SK-N-SH treated with all-trans-retinoic acid at 6 μM for 48 hours (cell line): ENCODE measurements at regions not wholly inside any gene's neighbourhood (a gene's known extent, or its start where the extent isn't known, plus 50 kb on each side); places are given as distances from the start of the nearest gene placed in this dataset.
A peak's percentile ranks its signal among the peaks of the same experiment; 100 is the strongest.

Experiments
- ATAC-seq: fragments of 200-7000 bp; cut with Tn5 transposase; 3 replicates; pipeline ENCODE4 v1.9.1; 2020; ENCODE audit warnings: mild to moderate bottlenecking, moderate library complexity
- ARNTL ChIP-seq: fragments of 450-650 bp; formaldehyde crosslinking; IDR thresholded peaks from 2 replicates; pipeline ENCODE4 v1.5.0; 2020; ENCODE audit warnings: low read depth, mild to moderate bottlenecking, moderate library complexity, borderline replicate concordance
- BACH2 ChIP-seq: fragments of 250-450 bp; sonication (Bioruptor Pico); IDR thresholded peaks from 2 replicates; pipeline ENCODE4 v1.9.0; 2021; ENCODE audit warnings: mild to moderate bottlenecking, borderline replicate concordance
- CSDC2 ChIP-seq: fragments of 250-450 bp; sonication (Bioruptor Pico); IDR thresholded peaks from 2 replicates; pipeline ENCODE4 v1.5.0; 2020; ENCODE audit warnings: mild to moderate bottlenecking, moderate library complexity
- GLIS3 ChIP-seq: fragments of 250-450 bp; sonication (Bioruptor Pico); IDR thresholded peaks from 2 replicates; pipeline ENCODE4 v1.5.0; 2020; ENCODE audit warnings: mild to moderate bottlenecking, moderate library complexity
- ISL1 ChIP-seq: fragments of 250-450 bp; sonication (Bioruptor Pico); IDR thresholded peaks from 2 replicates; pipeline ENCODE4 v2.1.2; 2022; ENCODE audit warnings: mild to moderate bottlenecking, moderate library complexity
- OSR1 ChIP-seq: fragments of 250-450 bp; sonication (Bioruptor Pico); IDR thresholded peaks from 2 replicates; pipeline ENCODE4 v1.8.0; 2022; ENCODE audit warnings: moderate library complexity, mild to moderate bottlenecking, inconsistent platforms
- POU6F1 ChIP-seq: fragments of 250-450 bp; sonication (Bioruptor Pico); IDR thresholded peaks from 2 replicates; pipeline ENCODE4 v1.8.0; 2021; ENCODE audit warnings: low read depth, mild to moderate bottlenecking, moderate library complexity, borderline replicate concordance
- PPARA ChIP-seq: fragments of 250-450 bp; sonication (Bioruptor Pico); IDR thresholded peaks from 2 replicates; pipeline ENCODE4 v1.5.0; 2020; ENCODE audit warnings: mild to moderate bottlenecking, borderline replicate concordance
- RARB ChIP-seq: fragments of 250-450 bp; sonication (Bioruptor Pico); IDR thresholded peaks from 2 replicates; pipeline ENCODE4 v1.8.0; 2021; ENCODE audit warnings: mild to moderate bottlenecking, moderate library complexity
- SNAI2 ChIP-seq: fragments of 250-450 bp; sonication (Bioruptor Pico); IDR thresholded peaks from 2 replicates; pipeline ENCODE4 v1.5.0; 2020; ENCODE audit warnings: mild to moderate bottlenecking, moderate library complexity
- TCF4 ChIP-seq: fragments of 250-450 bp; sonication (Bioruptor Pico); IDR thresholded peaks from 2 replicates; pipeline ENCODE4 v1.8.0; 2021; ENCODE audit warnings: mild to moderate bottlenecking, moderate library complexity, borderline replicate concordance
- TOX ChIP-seq: fragments of 250-450 bp; sonication (Bioruptor Pico); IDR thresholded peaks from 2 replicates; pipeline ENCODE4 v1.8.0; 2021; ENCODE audit warnings: mild to moderate bottlenecking, moderate library complexity, borderline replicate concordance
- TSHZ2 ChIP-seq: fragments of 250-450 bp; sonication (Bioruptor Pico); IDR thresholded peaks from 2 replicates; pipeline ENCODE4 v1.5.0; 2020; ENCODE audit warnings: mild to moderate bottlenecking, moderate library complexity
- ZC3H10 ChIP-seq: fragments of 250-450 bp; sonication (Bioruptor Pico); IDR thresholded peaks from 2 replicates; pipeline ENCODE4 v1.5.1; 2021; ENCODE audit warnings: mild to moderate bottlenecking, moderate library complexity
- ZFP3 ChIP-seq: fragments of 250-450 bp; sonication (Bioruptor Pico); IDR thresholded peaks from 2 replicates; pipeline ENCODE4 v1.5.0; 2020; ENCODE audit warnings: mild to moderate bottlenecking, moderate library complexity
- ZFP30 ChIP-seq: fragments of 450-650 bp; formaldehyde crosslinking; IDR thresholded peaks from 2 replicates; pipeline ENCODE4 v1.5.0; 2022; ENCODE audit warnings: mild to moderate bottlenecking, moderate library complexity
- ZNF565 ChIP-seq: fragments of 450-650 bp; formaldehyde crosslinking; conservative IDR thresholded peaks from 2 replicates; pipeline ENCODE4 v1.5.0; 2020; ENCODE audit warnings: low read depth, mild to moderate bottlenecking, moderate library complexity
- ZNF70 ChIP-seq: fragments of 450-650 bp; formaldehyde crosslinking; IDR thresholded peaks from 2 replicates; pipeline ENCODE4 v1.5.0; 2020; ENCODE audit warnings: mild to moderate bottlenecking, moderate library complexity
- ZNF8 ChIP-seq: fragments of 450-650 bp; formaldehyde crosslinking; IDR thresholded peaks from 2 replicates; pipeline ENCODE4 v1.5.0; 2020; ENCODE audit warnings: mild to moderate bottlenecking, moderate library complexity
- TF ChIP-seq, protein P1 (sequence below): fragments of 250-450 bp; sonication (Bioruptor Pico); IDR thresholded peaks from 2 replicates; pipeline ENCODE4 v1.8.0; 2020; ENCODE audit warnings: mild to moderate bottlenecking, moderate library complexity, borderline replicate concordance
- TF ChIP-seq, protein P2 (sequence below): fragments of 250-450 bp; sonication (Bioruptor Pico); IDR thresholded peaks from 2 replicates; pipeline ENCODE4 v1.5.1; 2020; ENCODE audit warnings: low read depth, mild to moderate bottlenecking, moderate library complexity

GRCh38 chr12:77727442-77728001 lies 103.2 kb upstream of the NAV3 start (continued):
- TF ChIP-seq, protein P1, sequence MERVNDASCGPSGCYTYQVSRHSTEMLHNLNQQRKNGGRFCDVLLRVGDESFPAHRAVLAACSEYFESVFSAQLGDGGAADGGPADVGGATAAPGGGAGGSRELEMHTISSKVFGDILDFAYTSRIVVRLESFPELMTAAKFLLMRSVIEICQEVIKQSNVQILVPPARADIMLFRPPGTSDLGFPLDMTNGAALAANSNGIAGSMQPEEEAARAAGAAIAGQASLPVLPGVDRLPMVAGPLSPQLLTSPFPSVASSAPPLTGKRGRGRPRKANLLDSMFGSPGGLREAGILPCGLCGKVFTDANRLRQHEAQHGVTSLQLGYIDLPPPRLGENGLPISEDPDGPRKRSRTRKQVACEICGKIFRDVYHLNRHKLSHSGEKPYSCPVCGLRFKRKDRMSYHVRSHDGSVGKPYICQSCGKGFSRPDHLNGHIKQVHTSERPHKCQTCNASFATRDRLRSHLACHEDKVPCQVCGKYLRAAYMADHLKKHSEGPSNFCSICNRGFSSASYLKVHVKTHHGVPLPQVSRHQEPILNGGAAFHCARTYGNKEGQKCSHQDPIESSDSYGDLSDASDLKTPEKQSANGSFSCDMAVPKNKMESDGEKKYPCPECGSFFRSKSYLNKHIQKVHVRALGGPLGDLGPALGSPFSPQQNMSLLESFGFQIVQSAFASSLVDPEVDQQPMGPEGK: no peak

DNA sequence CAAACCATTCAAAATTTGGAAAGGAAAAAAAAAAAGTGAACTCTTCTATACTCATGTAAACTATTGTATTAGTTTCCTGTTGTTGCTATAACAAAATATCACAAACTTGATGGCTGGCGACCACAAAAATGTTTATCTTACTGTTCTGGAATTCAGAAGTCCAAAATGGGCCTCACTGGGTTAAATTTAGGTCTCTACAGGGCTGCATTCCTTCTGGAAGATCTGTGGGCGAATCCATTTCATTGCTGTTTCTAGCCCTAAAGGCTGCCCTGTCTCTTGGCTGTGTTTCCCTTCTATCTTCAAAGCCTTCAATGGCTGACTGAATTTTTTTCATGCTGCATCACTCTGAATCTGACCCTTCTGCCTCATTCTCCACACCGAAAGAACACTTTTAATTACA lies 105.1 kb upstream of the NAV3 start:
- no peak for ATAC-seq
- TF ChIP-seq ZFP30 (CRISPR knock-in tag) (no peak), TCF4 (CRISPR knock-in tag) (no peak), CSDC2 (no peak), ISL1 (CRISPR knock-in tag) (no peak), ZFP3 (no peak), GLIS3 (CRISPR knock-in tag) (no peak), BACH2 (CRISPR knock-in tag) (no peak), ZNF8 (CRISPR knock-in tag) (no peak), ZNF70 (CRISPR knock-in tag) (no peak), RARB (CRISPR knock-in tag) (no peak), ZC3H10 (CRISPR knock-in tag) (no peak), TSHZ2 (CRISPR knock-in tag) (no peak), ZNF565 (no peak), POU6F1 (no peak), OSR1 (CRISPR knock-in tag) (no peak), TOX (no peak), PPARA (CRISPR knock-in tag) (no peak), SNAI2 (no peak)
- TF ChIP-seq, protein P2, sequence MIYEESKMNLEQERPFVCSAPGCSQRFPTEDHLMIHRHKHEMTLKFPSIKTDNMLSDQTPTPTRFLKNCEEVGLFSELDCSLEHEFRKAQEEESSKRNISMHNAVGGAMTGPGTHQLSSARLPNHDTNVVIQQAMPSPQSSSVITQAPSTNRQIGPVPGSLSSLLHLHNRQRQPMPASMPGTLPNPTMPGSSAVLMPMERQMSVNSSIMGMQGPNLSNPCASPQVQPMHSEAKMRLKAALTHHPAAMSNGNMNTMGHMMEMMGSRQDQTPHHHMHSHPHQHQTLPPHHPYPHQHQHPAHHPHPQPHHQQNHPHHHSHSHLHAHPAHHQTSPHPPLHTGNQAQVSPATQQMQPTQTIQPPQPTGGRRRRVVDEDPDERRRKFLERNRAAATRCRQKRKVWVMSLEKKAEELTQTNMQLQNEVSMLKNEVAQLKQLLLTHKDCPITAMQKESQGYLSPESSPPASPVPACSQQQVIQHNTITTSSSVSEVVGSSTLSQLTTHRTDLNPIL: no peak
- TF ChIP-seq, protein P1: no peak

DNA sequence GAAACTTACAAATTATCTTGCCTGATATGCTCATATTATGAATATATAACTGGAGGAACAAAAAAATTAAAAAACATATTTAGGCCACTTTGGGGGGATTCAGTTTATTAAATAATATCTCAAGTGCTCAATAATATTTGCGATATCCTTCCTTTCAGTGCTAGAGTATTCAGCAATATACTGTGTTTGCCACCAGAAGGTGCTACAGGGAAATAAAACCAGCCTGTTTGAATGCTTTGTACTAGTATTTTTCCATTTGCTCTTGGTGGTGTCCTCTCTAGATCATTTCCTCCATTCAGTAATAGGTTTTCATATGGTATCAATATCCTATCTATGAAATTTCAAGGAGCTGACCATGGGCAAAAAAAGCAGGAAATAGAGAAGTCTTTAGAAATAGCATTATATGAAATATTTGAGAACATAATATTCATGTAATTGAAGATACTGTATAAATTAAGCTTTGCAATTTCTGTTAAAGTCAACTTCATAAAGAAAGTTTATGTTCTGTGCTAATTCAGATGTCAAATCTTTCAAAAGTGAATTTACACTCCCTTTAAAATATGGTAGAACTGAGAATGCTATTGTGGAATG lies 106.2 kb upstream of the NAV3 start:
- peak; percentile 65 for ATAC-seq
- no peak for TF ChIP-seq BACH2 (CRISPR knock-in tag)
- TF ChIP-seq ZFP3: no peak
- no peak for TF ChIP-seq ARNTL

- ATAC-seq: peak; percentile 58
- TF ChIP-seq TCF4 (CRISPR knock-in tag) (no peak), TSHZ2 (CRISPR knock-in tag) (no peak), ZFP30 (CRISPR knock-in tag) (no peak), BACH2 (CRISPR knock-in tag) (no peak), OSR1 (CRISPR knock-in tag) (no peak), POU6F1 (no peak), ZFP3 (no peak), ZNF565 (no peak)
- TF ChIP-seq, all 23 proteins: peak for 0
Observed at GRCh38 chr12:77723308-77723707, 107.4 kb upstream of the NAV3 start.
